PC-9 (cell line): ENCODE measurements at regions not wholly inside any gene's neighbourhood (a gene's known extent, or its start where the extent isn't known, plus 50 kb on each side); places are given as distances from the start of the nearest gene placed in this dataset.

Experiments used
- BruUV-seq: library from RNA; stranded (reverse); fragments of 400-500 nt; replicated peaks from 2 replicates; lab custom pipeline; 2021; lab: Mats Ljungman, UMichigan
- CTCF ChIA-PET: fragments of 300-600 bp; sonication (Branson Sonifier 250); formaldehyde crosslinking; loops from one replicate; lab custom pipeline; 2022; ENCODE audit warnings: antibody characterized with exemption; lab: Charles Lee
- POLR2A ChIA-PET: fragments of 300-600 bp; sonication (Branson Sonifier 250); formaldehyde crosslinking; loops from one replicate; lab custom pipeline; 2022; ENCODE audit warnings: antibody characterized with exemption; ENCODE audit not compliant: unreplicated experiment; lab: Charles Lee
- DNase-seq, 2 experiments: peaks; one replicate each; pipeline versions ENCODE4 v3.0.0 to v3.0.0-alpha.2; 2015 to 2022; ENCODE audit warnings: mixed read lengths in 1 of 2
- H2AFZ ChIP-seq: fragments of 200-600 bp; sonication (generic); 2 replicates; pipeline ENCODE4 v1.8.1; 2017; ENCODE audit warnings: antibody characterized with exemption
- H3F3A ChIP-seq: fragments of 200-600 bp; sonication (generic); 2 replicates; pipeline ENCODE4 v1.8.1; 2017; ENCODE audit warnings: antibody characterized with exemption, mild to moderate bottlenecking, low read depth; ENCODE audit not compliant: insufficient read depth
- H3K27ac ChIP-seq: fragments of 200-600 bp; sonication (generic); 2 replicates; pipeline ENCODE4 v1.6.1; 2016; ENCODE audit warnings: mixed run types
- H3K27me3 ChIP-seq: fragments of 200-600 bp; sonication (generic); 2 replicates; pipeline ENCODE4 v1.6.1; 2016; ENCODE audit warnings: low read depth, mixed run types; ENCODE audit not compliant: insufficient read depth
- H3K36me3 ChIP-seq: fragments of 200-600 bp; sonication (generic); 2 replicates; pipeline ENCODE4 v1.6.1; 2016; ENCODE audit warnings: low read depth, mixed run types
- H3K4me1 ChIP-seq: fragments of 200-600 bp; sonication (generic); replicated peaks from 2 replicates; pipeline ENCODE4 v1.6.1; 2016; ENCODE audit warnings: mixed run types; ENCODE audit not compliant: insufficient read depth
- H3K4me2 ChIP-seq: fragments of 200-600 bp; sonication (generic); 2 replicates; pipeline ENCODE4 v1.6.1; 2017; ENCODE audit warnings: mixed run types
- H3K4me3 ChIP-seq: fragments of 200-600 bp; sonication (generic); 2 replicates; pipeline ENCODE4 v1.6.1; 2016; ENCODE audit warnings: mixed run types
- H3K79me2 ChIP-seq: fragments of 200-600 bp; sonication (generic); 2 replicates; pipeline ENCODE4 v1.6.1; 2017; ENCODE audit warnings: low read depth, mixed run types
- H3K9me2 ChIP-seq: fragments of 200-600 bp; sonication (generic); 2 replicates; pipeline ENCODE4 v1.8.1; 2017; ENCODE audit warnings: mild to moderate bottlenecking; ENCODE audit not compliant: insufficient read depth
- H3K9me3 ChIP-seq: fragments of 200-600 bp; sonication (generic); 2 replicates; pipeline ENCODE4 v1.8.1; 2016; ENCODE audit warnings: low read depth; ENCODE audit not compliant: insufficient read depth
- H4K20me1 ChIP-seq: fragments of 200-600 bp; sonication (generic); 2 replicates; pipeline ENCODE4 v1.8.1; 2017; ENCODE audit not compliant: insufficient read depth
- CTCF ChIP-seq: fragments of 200-600 bp; sonication (generic); conservative IDR thresholded peaks from 2 replicates; pipeline ENCODE4 v1.6.1; 2017; ENCODE audit warnings: mixed run types, antibody characterized with exemption, mild to moderate bottlenecking, moderate library complexity
- EZH2 ChIP-seq: fragments of 200-600 bp; sonication (generic); IDR thresholded peaks from 2 replicates; pipeline ENCODE4 v1.8.0; 2017; ENCODE audit warnings: antibody characterized with exemption, low read depth
- intact Hi-C: fragments of 100-400 bp; cut with micrococcal nuclease; formaldehyde crosslinking; loops from one replicate; pipeline ENCODE4 v1.10.0; 2022; ENCODE audit not compliant: unreplicated experiment

GRCh38 chr7:47080816-47081215 is 501.1 kb downstream of the TNS3 start:
- Histone ChIP-seq H3K4me1 (no peaks in the 10 kb centered on the region), H3K4me3 (no peak overlapping the region), H3K4me2 (no peak overlapping the region), H3K9me2 (no peaks in the 10 kb centered on the region), H3F3A (no peaks in the 10 kb centered on the region), H3K79me2 (no peaks in the 10 kb centered on the region), H2AFZ (no peak overlapping the region), H4K20me1 (no peaks in the 10 kb centered on the region), H3K36me3 (no peaks in the 10 kb centered on the region), H3K9me3 (no peaks in the 10 kb centered on the region), H3K27me3 (no peaks in the 10 kb centered on the region), H3K27ac (no peak overlapping the region)
- ChIA-PET CTCF (no interaction called here), POLR2A (no interaction called here)
- BruUV-seq, result no TSS peak
- no peak for DNase-seq
- intact Hi-C loops, result loop anchor here (10.0 kb wide), 2 partner anchors 176 to 296 kb away; no protein-coding TSS in a partner anchor
- TF ChIP-seq EZH2 (no peak), CTCF (no peak)

- Histone ChIP-seq H3K4me2 (no peak overlapping the region), H3K36me3 (no peaks in the 10 kb centered on the region), H3F3A (no peaks in the 10 kb centered on the region), H3K9me3 (no peaks in the 10 kb centered on the region), H3K4me1 (no peaks in the 10 kb centered on the region), H3K27ac (no peak overlapping the region), H3K9me2 (no peaks in the 10 kb centered on the region), H3K27me3 (no peaks in the 10 kb centered on the region), H3K4me3 (no peak overlapping the region), H4K20me1 (no peaks in the 10 kb centered on the region), H3K79me2 (no peaks in the 10 kb centered on the region), H2AFZ (no peak overlapping the region)
- TF ChIP-seq CTCF, result no peak
- no peak for TF ChIP-seq EZH2
- ChIA-PET POLR2A (no interaction called here), CTCF (no interaction called here)
- DNase-seq, result no peak
- intact Hi-C loops, result no loop called here
- BruUV-seq, result no TSS peak
Measured at GRCh38 chr7:47078241-47078640, 503.7 kb downstream of the TNS3 start.

- TF ChIP-seq CTCF (no peak), EZH2 (no peak)
- intact Hi-C loops, result no loop called here
- Histone ChIP-seq H3K4me3 (no peak overlapping the region), H3K4me2 (no peak overlapping the region), H3F3A (no peaks in the 10 kb centered on the region), H3K27ac (no peak overlapping the region), H3K9me2 (no peaks in the 10 kb centered on the region), H3K36me3 (no peaks in the 10 kb centered on the region), H4K20me1 (no peaks in the 10 kb centered on the region), H2AFZ (0 out of 2 replicates have a peak overlapping the region, but pooled peaks have one; percentile 5), H3K79me2 (no peaks in the 10 kb centered on the region), H3K4me1 (no peaks in the 10 kb centered on the region), H3K9me3 (no peaks in the 10 kb centered on the region), H3K27me3 (no peaks in the 10 kb centered on the region)
- ChIA-PET CTCF (no interaction called here), POLR2A (no interaction called here)
- BruUV-seq, result no TSS peak
- DNase-seq, result no peak
Measured at GRCh38 chr7:47074702-47075153, 507.2 kb downstream of the TNS3 start.
